GM18870 (cell line): ENCODE measurements at regions not wholly inside any gene's neighbourhood (a gene's known extent, or its start where the extent isn't known, plus 50 kb on each side); places are given as distances from the start of the nearest gene placed in this dataset.

ENCODE experiments used
- ATAC-seq: cut with Tn5 transposase; IDR thresholded peaks from one replicate; pipeline ENCODE4 v1.9.1; 2021; ENCODE audit warnings: moderate library complexity; ENCODE audit not compliant: unreplicated experiment

DNA sequence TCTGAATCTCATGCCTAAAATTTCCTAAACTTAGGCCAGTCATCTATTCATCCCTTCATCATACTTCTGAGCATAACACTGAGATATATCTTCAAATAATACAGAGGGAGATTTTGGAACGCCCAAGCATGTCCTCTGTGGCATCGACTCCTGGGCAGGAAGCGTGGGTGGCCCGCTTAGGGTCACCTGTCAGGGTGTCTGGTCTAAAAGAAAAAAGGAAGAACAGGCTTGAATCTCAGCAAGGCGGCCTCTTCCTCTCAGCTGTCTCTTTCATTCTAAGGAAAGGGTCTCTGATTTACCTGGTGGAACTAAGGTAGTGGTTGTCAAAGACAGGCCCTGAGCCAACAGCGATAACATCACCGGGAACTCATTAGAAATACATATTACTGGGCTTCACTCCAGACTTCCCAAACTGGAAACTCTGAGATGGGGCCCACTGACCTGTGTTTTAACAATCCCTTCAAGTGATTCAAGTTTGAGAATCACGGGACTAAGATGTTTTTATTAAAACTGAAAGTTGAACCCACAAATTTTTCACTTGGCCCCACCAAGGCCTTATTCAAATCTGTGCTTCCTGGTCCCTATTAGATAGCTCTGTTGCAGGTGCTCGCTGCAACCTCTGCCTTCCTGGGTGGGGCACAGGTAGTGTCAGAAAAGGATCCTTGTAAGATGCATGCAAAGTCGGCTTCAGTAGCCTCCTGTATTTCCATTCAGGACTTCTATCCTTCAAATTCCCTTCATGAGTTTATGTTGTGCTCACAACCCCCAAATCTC, 162.3 kb upstream of the CCDC68 start:
- no peak for ATAC-seq

DNA sequence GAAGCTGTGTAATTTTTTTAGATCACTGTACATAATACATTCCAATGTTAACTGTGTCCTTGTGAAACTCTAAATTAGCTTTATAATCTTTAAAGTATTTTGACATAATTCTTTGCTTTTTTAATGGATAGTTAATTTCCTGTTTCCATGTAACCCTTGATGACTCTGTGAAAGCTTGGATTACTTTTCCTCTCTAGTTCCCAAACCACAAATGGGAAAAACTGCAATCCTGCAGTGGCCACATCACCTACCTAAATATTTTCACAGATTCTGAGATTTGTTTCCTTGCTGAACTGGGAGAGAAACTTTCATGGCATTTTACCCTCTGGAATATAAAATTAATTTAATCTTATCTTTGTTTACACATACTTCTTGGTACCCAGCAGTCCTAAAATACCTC, 161.6 kb upstream of the CCDC68 start:
- no peak for ATAC-seq

DNA sequence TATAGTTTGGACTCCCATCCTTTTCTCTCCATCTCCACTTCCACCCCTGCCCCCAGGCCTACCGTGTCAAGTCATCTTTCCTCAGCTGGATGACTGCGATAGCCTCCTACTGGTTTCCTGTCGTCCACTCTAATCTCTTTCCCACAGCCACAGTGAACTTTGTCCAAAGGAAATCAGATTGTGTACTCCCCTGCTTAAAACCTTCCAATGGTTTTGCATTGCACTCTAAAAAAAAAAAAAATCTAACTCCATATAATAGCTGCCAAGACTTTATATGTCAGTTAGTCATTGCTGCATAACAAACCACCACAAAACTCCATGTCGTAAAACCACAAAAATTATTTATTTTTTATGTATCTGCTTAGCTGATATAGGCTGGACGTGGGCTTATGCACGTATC, 160.2 kb upstream of the CCDC68 start:
- no peak for ATAC-seq

DNA sequence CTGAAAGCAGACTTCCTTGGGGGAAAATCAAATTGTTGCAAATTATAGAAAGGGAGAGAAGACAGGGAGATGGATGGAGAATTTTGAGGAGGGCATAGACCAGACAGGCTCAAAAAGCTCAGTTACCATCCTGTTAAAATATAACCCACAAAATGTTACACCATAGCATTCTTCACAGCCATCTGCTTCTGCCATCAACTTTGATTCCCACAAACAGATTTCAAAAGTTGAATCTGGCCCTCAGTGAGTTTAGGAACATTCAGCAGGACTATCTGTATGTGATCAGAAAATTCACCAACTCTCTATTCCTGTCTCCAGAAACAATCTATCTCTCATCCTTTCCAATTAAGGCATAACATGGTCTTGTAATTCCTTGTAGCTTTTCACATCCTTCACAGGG, 159.8 kb upstream of the CCDC68 start:
- no peak for ATAC-seq

DNA sequence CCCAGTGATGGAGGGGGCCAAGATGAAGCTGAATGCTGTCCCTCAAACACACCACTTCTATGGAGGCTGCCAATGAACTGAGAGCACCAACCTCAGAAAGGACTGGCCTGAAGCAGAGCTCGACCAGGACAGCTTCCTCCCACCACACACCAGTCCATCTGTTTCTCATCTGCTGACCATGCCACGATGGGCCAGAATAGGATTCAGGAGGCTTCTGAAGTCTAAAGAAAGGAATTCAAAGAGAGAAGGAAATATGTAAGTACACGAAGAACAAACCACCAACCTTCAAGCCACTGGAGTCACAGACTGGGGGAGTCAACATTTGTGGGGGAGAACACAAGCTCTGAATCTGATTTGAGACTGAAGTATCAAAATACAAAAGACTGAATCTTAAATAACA, 157.6 kb upstream of the CCDC68 start:
- ATAC-seq = no peak

DNA sequence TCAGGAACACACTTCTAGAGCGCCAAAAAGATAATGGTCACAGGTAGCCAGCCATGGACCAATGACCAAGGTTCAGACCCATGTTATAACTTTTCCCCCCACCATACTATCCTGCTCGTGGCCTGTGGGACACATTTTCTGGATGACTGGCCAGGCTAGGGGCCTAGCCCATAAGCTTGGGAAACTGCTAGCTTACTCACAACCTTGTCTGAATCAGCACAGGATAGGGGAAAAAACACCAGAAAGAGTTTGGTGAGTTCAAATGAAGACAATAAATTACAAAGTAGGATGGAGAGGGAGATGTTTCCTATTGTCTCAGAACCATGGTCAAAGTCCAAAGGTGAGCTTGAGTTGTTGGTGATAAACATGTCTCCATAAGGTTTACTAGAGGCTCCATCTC, 156.3 kb upstream of the CCDC68 start:
- no peak for ATAC-seq

DNA sequence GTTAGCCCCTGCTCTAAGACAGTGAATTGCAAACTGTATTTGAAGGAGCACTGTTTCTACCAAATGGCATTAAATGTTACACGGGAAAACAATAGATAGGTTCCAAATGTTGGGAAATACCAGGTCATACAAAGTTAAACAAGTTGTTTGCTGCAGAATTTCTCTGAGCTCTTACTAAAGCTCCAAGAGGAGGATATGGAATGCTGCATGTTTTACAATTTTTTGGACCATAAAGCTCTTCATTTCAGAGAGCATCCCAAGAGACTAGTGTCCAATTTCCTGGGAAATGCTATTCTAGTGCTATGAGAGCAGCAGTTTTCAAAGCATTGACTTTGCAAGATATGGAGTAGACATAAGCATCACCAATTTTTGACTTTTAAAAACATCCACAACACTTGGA, 155.6 kb upstream of the CCDC68 start:
- no peak for ATAC-seq

DNA sequence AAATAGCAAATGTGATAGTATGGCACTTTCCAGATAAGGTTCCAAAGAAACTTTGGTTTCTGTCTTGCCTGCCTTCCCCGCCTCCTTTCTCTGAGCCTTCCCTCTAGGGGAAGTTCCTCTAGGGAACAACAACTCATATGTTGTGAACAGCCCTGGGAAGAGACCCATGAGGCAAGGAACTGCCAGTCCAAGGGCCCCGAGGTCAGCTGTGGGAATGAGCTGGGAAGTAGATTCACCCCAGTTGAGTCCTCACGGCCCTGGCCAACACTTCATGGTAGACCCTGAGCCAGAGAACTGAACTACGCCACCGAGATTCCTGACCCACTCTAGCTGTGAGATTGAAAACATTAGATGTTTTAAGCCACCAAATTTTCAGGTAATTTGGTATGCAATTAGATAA, 154.5 kb upstream of the CCDC68 start:
- ATAC-seq = no peak

DNA sequence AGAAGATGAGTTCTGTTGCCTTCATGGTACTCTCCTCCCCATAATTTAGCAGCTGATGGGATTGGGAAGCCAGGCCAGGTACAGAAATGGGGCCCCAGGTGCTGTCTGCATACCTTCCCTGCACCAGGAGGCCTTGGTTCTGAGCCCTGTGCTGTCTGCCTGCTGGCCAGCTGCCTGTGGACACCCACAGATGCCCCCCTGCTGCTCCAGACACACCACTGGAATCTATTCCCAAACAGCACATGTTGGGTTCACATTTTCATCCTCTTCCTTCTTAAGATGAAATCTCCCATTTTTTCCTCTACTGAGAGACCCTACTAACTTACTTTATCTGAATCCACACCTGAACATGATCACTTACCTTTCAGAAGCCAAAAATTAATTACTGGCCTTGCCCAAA, 152.0 kb upstream of the CCDC68 start:
- no peak for ATAC-seq

DNA sequence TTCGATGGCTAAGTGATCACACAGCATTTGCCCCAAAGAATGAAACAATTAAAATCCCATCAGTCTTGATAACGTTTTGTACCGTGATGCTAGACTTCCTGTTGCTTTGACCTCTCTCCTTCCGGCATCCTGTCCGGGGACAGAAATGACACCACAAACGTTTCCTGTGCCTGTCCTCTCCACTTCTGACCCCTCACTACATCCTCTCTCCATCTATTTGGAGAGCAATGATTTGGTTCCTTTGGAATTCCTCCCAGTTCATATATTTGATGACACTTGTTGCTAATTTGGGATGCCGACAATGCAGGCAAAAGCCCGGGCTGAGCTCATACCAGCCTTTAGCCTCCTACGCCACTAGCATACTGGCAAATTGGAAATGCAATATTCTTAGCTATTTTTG, 151.2 kb upstream of the CCDC68 start:
- ATAC-seq = no peak

DNA sequence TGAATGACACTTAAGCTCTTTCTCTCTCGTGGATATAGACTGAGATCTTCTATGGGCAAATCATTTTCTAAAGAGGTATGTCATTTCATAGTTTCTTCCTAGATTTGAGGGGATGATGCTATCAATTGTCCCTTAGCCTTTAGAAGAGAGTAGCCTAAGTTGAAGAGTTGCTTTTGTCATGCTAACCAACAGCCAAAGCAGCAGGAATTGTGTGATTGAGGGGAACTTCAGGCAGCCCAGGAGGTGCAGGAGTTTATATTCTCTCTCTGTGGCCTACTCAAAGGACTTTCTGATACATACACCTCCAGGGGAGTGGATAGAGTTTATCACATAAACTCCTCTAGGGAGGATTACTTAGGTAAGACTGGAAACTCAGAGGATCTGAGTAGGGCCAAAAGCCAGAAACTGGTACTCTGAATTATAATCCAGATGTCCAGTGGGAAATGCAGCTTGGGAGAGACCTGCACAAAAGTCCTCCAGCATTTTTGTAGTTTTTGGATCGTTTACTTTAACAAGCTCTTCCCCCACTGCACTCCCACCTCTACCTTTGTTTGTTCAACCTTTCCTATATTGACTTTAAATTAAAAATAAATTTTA, 150.7 kb upstream of the CCDC68 start:
- no peak for ATAC-seq

DNA sequence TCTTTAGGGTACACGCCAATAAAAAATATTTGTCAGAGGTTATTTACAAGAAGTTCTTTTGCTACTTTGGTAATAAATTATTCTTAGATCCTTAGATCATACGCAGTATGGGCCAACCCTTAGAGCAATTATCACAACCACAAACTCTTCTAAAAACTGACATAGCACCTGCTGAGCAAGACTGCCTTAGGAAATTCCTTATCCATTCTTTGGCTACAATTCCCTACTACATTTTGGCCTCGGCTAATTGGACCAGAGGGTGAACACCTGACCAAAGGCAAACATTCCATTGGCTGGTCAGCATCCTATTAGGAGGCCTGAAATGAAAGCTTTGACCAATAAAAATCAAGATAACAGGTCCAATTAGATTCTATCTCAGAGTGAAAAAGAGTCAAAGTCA, 147.6 kb upstream of the CCDC68 start:
- no peak for ATAC-seq

DNA sequence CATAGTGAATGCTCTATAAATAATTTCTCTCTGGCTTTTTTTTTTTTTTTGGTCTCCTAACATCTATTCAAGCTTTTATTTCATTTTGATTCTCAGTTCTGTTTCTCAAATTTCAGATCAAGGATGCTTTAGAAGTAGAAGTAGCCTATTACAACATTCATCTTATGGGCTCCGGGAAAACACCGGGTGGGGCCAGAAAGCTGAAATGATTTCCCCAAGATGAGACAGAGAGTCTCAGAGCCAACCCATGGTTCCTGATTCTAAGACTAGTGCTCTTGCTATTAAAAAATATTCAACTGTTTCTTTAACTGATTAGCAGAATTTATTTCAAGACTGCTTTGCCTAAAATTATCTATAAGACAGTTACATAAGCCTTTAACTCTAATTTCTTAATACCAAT, 147.2 kb upstream of the CCDC68 start:
- no peak for ATAC-seq

DNA sequence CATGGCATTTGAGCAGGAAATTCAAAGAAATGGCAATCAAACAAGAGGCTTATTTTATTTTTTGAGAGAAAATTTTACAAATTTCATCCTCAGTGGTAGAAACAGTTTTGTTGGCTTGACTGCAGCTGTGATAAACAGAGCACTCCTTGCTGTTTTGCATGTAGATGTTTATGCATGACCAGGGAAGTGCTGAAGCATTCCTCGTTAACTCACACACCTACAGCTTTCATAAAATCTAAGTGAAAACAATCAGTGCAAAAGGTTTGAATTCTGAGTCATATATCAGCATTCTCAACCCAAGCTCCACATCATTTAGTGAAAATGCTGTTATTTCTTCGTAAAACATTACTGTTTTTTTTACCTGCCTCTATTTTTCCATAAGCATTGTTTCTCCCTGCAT, 146.6 kb upstream of the CCDC68 start:
- ATAC-seq = no peak

DNA sequence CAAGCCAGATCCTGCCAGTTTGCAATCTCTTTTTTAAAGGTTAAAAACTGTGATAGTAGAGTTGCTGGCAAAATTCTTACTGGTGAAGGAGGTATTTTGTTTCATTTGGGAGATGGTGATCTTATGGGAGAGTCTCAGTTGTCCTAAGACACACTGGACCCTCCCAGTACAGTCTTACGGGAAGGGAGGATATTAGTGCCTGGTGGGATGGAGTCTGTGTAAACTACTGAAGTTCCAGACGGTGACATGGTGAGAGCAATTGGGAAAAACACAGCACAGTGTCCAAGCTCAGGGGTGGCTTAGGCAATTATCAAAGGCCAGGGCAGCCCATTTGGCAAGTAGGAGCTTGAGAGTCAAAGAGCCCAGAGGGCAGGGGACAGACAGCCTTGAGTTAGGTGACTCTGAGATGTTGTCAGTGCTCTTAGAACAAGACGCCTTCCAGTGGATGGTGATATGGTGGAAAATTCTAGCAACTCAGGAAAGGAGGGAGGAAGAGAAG, 143.7 kb upstream of the CCDC68 start:
- no peak for ATAC-seq

DNA sequence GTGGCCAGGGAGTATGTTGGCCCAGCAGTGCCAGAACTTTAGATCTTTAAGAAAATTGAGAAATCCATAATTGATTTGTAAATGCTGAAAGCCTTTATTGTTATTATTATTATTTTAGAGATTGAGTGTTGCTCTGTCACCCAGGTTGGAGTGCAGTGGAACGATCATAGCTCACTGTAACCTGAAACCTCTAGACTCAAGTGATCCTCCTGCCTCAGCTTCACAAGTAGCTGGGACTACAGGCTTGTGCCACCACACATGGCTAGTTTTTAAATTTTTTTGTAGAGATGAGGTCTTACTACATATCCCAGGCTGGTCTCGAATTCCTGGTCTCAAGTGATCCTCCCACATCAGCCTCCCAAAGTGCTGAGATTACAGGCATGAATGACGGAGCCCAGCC, 143.2 kb upstream of the CCDC68 start:
- no peak for ATAC-seq

DNA sequence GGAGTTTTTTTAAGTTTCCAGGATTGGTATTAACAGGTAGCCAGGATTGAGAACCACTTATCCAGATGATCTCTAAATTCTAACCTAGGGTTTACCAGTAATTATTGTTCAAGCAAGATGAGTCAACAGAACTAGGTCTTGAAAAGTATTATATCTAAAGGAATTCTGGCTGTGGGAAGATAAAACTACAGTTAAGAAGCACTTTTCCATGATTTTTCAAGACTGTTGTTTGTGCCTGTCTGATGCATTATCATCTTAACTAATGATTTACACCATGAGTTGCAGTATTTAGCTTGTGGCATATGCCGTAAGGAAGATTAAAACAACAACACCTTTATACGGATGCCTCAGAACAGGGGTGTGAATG, 142.2 kb upstream of the CCDC68 start:
- ATAC-seq = no peak

DNA sequence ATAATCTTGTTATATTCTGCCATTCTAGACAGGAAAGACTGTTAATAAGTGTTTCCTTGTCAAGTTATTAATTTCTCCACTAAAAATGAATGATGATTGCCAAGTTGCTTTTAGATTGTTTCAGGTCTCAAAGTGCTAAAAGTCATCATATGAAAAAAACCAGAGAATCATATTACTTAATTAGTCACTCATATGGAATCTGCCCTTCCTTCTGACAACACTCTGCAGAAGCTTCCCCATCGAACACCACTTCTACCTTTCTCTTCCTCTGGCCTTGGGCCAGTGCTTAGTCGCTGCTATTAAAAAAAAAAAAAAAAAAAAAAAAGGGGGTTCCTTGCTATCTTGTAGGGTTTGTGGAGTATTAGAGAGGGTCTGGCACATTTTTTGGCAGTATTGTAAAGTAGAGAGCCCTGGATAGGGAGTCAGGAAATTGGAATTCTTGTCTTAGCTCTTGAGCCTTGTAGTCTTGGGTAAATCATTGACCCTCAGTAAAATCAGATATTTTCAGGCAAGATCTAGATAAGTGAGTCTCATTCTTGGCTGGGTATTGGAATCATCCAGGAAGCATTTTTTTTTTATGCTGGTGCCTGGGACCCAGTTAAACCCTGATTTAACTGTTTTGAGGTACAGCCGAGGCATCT, 141.7 kb upstream of the CCDC68 start:
- no peak for ATAC-seq

DNA sequence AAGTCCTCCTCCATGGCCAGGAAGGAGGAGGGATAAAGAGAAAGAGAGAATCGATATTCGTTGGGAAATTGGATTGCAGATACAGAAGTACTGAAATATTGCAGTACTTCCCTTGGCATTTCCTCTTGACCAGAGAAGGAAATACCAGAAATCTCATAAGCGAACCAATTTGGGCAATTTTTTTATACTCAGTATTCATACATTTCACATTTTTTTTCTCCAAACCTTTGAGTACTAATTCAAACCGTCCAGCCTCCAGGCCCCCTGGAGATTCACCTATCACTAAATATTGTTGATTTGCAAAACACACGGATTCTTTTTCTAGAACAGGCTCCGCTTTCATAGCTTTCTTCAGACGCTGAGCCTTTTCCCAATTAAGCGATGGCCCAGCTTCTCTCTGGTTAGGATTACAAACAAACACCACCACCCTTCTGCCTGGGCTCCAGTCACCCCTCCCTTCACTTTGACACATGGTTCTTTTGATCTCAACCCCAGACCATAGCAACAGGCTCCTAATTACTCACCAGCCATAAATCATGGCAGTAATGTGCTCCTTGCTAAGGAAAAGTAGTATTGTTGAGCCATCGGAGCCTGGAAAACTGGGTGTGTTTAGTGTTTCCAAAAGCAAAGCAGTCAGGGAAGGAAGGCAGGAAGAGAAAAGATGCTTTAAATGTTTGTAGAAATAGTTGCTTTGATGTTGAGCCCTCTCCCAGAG, 138.4 kb upstream of the CCDC68 start:
- ATAC-seq = no peak

DNA sequence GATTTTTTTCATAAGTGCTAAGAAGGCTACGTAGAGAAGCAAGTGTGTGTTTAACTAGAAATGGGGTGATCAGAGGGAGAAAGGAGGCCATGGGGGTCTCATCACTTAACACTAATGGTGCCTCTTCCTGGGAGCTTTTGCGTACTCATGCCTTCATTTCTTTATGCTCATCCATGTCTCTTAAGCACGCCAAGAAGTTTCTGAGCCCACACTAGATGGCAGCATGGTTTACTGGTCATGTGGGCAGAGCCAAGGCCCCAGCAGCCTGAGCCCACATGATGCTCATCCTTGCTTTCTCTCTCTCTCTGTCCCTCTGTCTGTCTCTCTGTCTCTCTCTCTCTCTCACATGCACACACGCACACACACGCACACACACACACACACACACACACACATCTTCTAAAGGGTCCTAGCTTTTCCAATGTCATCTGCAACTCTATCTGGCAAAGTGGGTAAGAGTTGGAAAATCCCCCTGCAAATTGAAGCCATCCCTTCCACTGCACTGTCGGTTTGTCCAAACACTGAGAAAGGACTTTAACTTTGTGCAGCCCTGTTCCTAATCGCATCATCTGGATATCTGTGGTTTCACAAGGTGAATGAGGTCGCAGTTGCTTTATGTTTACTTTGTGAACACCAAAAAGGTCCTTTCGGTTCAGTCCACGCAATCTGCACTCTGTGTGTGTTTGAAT, 137.1 kb upstream of the CCDC68 start:
- no peak for ATAC-seq

DNA sequence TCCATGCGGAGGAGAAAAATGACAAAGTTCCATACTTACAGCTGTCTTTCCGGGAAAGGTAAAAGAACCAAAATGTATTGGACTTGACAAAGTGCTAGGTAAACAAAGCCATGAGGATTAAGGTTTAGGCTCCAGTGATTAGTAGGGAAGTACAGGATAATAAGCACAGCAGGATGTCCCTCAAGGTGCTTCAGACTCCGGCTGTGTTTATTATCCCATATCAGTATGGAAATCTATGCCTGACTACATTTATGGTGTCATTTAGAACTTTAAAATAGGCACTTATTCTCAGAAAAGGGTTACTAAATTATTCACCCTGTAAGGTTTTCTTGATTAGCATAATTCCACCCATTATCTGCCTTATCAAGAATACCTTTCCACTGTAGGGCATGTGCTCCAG, 136.3 kb upstream of the CCDC68 start:
- no peak for ATAC-seq
